GM12873 (cell line): ENCODE measurements at regions not wholly inside any gene's neighbourhood (a gene's known extent, or its start where the extent isn't known, plus 50 kb on each side); places are given as distances from the start of the nearest gene placed in this dataset.

ENCODE experiments used
- CTCF ChIP-seq: IDR thresholded peaks from 2 replicates; pipeline ENCODE4 v1.5.1; 2012; ENCODE audit warnings: low read depth, mild to moderate bottlenecking, moderate library complexity, low read length, control low read depth; ENCODE audit not compliant: insufficient read depth; ENCODE audit errors: missing control alignments

GRCh38 chr13:104593251-104593576 lies 1527.0 kb upstream of the SLC10A2 start:
- TF ChIP-seq CTCF, result no peak

GRCh38 chr13:104592545-104593250 lies 1526.5 kb upstream of the SLC10A2 start:
- TF ChIP-seq CTCF, result no peak

- TF ChIP-seq CTCF, result no peak
These were observed 1525.9 kb upstream of the SLC10A2 start for GRCh38 chr13:104592127-104592526.

GRCh38 chr13:104586051-104586746 lies 1520.0 kb upstream of the SLC10A2 start:
- no peak for TF ChIP-seq CTCF

GRCh38 chr13:104584481-104584880 lies 1518.3 kb upstream of the SLC10A2 start:
- TF ChIP-seq CTCF, result no peak

GRCh38 chr13:104580931-104581330 lies 1514.7 kb upstream of the SLC10A2 start:
- no peak for TF ChIP-seq CTCF

GRCh38 chr13:104577071-104577815 lies 1511.0 kb upstream of the SLC10A2 start:
- TF ChIP-seq CTCF, result no peak
